ENCODE measurements at regions not wholly inside any gene's neighbourhood (a gene's known extent, or its start where the extent isn't known, plus 50 kb on each side); places are given as distances from the start of the nearest gene placed in this dataset.

DNA sequence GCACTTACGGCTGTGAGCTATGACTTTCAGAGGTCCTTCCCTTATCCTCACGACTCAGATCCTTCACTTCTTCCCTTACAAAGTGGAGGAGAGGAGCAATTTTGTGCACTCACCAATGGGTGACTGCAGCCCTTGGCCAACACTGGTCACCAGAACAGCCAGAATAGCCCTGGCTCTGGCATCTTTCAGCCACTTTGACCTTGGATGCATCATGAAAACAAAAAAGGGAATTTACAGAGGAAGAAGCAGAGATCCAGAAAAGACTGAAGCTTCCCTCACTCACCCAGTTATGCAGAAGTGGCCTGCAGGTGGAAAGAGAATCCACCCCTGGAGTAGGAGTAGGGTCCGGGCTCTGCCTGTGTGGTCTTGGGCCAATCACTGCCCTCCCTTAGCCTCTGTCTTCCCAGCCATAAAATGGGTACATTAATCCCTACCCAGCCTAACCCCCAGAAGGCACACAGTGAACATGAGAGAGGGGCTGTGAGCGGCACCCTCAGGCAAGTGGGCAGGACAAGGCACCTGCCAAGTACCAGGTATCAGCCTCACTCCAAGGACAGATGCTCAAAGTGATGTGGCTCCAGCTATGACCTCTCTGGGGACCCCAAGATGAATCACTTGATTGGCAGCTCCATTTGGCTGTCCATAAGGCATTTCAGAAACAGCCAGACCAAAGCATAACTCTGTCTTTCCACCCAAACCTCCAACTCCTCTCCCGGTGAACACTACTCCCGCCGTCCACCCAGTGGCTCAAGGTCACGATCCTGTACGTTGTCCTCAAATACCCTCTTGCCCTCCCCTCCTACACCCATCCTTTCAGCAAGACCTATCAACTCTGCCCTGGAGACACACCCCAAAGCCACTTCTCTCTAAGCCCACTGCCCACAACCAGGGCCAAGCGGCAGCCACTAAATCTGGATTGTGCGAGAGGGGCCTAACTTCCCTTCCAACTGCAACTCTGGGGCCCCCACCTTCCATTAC lies 129.8 kb upstream of the ZMIZ1 start:
- Histone ChIP-seq H3K36me3 (no peaks in the 10 kb centered on the region), H3K27ac (no peak overlapping the region), H3K4me3 (no peak overlapping the region), H3K4me1 (ENCODE audit: low read depth) (peaks cover 9% of the 10 kb centered on the region), H3K9me3 (ENCODE audit: low read depth) (no peaks in the 10 kb centered on the region), H3K27me3 (no peaks in the 10 kb centered on the region)
- TF ChIP-seq CTCF (IDR thresholded peaks at IDR 0.05; ENCODE audit: low read depth, low read length), result no peak
- DNase-seq (ENCODE audit: low read depth in 1 of 2, low spot score in 1 of 2), result no peak

GRCh38 chr10:78942091-78942501 lies 126.7 kb upstream of the ZMIZ1 start:
- H3K27ac ChIP-seq, result no peak overlapping the region
- DNase-seq (ENCODE audit: low read depth in 1 of 2, low spot score in 1 of 2), result no peak
- H3K4me1 ChIP-seq (ENCODE audit: low read depth), result peaks cover 19% of the 10 kb centered on the region
- no peaks in the 10 kb centered on the region for H3K36me3 ChIP-seq
- TF ChIP-seq CTCF (IDR thresholded peaks at IDR 0.05; ENCODE audit: low read depth, low read length), result no peak
- no peaks in the 10 kb centered on the region for H3K9me3 ChIP-seq (ENCODE audit: low read depth)
- H3K27me3 ChIP-seq, result no peaks in the 10 kb centered on the region
- no peak overlapping the region for H3K4me3 ChIP-seq

DNA sequence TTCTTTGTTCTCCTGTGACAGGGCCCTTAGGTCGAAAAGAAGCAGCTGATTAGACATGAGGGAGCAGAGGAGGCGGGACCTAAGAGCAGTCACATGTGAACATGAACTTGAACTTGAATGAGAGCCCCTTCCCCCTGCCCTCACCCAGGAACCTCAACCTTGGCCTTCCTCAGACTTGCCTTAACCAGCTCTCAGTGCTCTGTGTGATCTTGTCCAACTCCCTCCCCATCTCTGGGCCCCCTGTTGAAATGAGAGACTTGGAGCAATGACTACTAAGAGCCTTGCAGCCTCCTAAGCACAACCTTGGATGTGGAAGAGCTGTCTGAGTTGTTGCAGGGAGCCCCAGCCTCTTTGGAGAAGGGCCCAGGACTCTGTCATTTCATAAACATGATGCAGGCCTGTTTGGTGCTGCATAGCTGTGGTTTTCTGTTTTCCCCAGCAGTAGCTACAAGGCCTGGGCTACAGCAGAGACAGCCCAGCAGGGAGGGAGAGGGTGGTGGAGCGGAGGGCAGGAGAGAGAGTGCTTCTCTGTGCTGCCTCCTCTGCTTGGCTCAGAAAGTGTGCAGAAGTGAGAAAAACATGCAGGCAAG lies 123.9 kb upstream of the ZMIZ1 start:
- Histone ChIP-seq H3K27ac (peak overlapping the region; percentile 22), H3K4me3 (no peak overlapping the region), H3K27me3 (no peaks in the 10 kb centered on the region), H3K4me1 (ENCODE audit: low read depth) (peaks cover 11% of the 10 kb centered on the region), H3K9me3 (ENCODE audit: low read depth) (no peaks in the 10 kb centered on the region), H3K36me3 (no peaks in the 10 kb centered on the region)
- peak; percentile 6 for TF ChIP-seq CTCF (IDR thresholded peaks at IDR 0.05; ENCODE audit: low read depth, low read length)
- peak; percentile 52 to 98 for DNase-seq (ENCODE audit: low read depth in 1 of 2, low spot score in 1 of 2)

DNA sequence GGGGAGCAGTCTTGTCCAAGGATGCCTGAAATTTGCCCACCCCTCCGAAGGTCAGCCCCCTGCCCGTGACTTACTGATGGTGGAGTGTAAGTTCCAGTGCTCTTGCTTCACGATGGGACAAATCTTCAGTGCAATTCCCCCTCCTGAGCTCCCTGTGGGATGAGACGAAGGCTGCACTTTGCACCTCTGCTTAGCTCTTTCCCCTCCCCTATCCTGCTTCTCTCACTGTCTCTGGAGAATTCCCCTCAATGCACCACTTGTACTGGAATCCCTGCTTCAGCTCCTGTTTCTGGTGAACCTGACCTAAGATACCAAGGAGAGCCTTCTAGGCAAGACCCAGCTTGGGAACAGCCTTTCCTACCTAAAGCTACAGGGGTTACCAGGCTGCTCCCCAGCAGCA lies 122.9 kb upstream of the ZMIZ1 start:
- no peak for TF ChIP-seq CTCF (IDR thresholded peaks at IDR 0.05; ENCODE audit: low read depth, low read length)
- Histone ChIP-seq H3K4me3 (no peak overlapping the region), H3K9me3 (ENCODE audit: low read depth) (no peaks in the 10 kb centered on the region), H3K27ac (no peak overlapping the region), H3K36me3 (no peaks in the 10 kb centered on the region), H3K27me3 (no peaks in the 10 kb centered on the region), H3K4me1 (ENCODE audit: low read depth) (peaks cover 11% of the 10 kb centered on the region)
- no peak for DNase-seq (ENCODE audit: low read depth in 1 of 2, low spot score in 1 of 2)

GRCh38 chr10:78947226-78947625 lies 121.5 kb upstream of the ZMIZ1 start:
- Histone ChIP-seq H3K4me1 (ENCODE audit: low read depth) (peaks cover 11% of the 10 kb centered on the region), H3K36me3 (no peaks in the 10 kb centered on the region), H3K27ac (no peak overlapping the region), H3K4me3 (no peak overlapping the region), H3K9me3 (ENCODE audit: low read depth) (no peaks in the 10 kb centered on the region), H3K27me3 (no peaks in the 10 kb centered on the region)
- DNase-seq (ENCODE audit: low read depth in 1 of 2, low spot score in 1 of 2), result no peak
- TF ChIP-seq CTCF (IDR thresholded peaks at IDR 0.05; ENCODE audit: low read depth, low read length), result no peak

Measured in cardiac muscle cell (in vitro differentiated cells and primary cell).